ENCODE measurements at regions not wholly inside any gene's neighbourhood (a gene's known extent, or its start where the extent isn't known, plus 50 kb on each side); places are given as distances from the start of the nearest gene placed in this dataset.
"Not testable (repeated sequence)": the region's sequence is repeated elsewhere in the genome, so short reads cannot be mapped to it uniquely, and the experiment has no call there.

GRCh38 chr11:81220146-81220895 lies 1513.3 kb downstream of the FAM181B start:
- Mint-ChIP-seq H3K4me3 (no peak overlapping the region), H3K27me3 (ENCODE audit: low read depth) (no peaks in the 10 kb centered on the region), H3K9me3 (peaks cover 8% of the 10 kb centered on the region), H3K4me1 (ENCODE audit: low read depth) (no peaks in the 10 kb centered on the region), H3K36me3 (ENCODE audit: low read depth) (no peaks in the 10 kb centered on the region), H3K27ac (no peak overlapping the region)

- peaks cover 7% of the 10 kb centered on the region for H3K9me3 Mint-ChIP-seq
- no peaks in the 10 kb centered on the region for H3K4me1 Mint-ChIP-seq (ENCODE audit: low read depth)
- H3K36me3 Mint-ChIP-seq (ENCODE audit: low read depth) = no peaks in the 10 kb centered on the region
- no peaks in the 10 kb centered on the region for H3K27me3 Mint-ChIP-seq (ENCODE audit: low read depth)
- no peak overlapping the region for H3K4me3 Mint-ChIP-seq
- no peak overlapping the region for H3K27ac Mint-ChIP-seq
These were observed 1514.0 kb downstream of the FAM181B start for GRCh38 chr11:81219661-81220060.

- Mint-ChIP-seq H3K4me3 (no peak overlapping the region), H3K27me3 (ENCODE audit: low read depth) (no peaks in the 10 kb centered on the region), H3K36me3 (ENCODE audit: low read depth) (no peaks in the 10 kb centered on the region), H3K4me1 (ENCODE audit: low read depth) (no peaks in the 10 kb centered on the region), H3K9me3 (peaks cover 6% of the 10 kb centered on the region), H3K27ac (no peak overlapping the region)
These were observed 1515.2 kb downstream of the FAM181B start for GRCh38 chr11:81218440-81218839.

DNA sequence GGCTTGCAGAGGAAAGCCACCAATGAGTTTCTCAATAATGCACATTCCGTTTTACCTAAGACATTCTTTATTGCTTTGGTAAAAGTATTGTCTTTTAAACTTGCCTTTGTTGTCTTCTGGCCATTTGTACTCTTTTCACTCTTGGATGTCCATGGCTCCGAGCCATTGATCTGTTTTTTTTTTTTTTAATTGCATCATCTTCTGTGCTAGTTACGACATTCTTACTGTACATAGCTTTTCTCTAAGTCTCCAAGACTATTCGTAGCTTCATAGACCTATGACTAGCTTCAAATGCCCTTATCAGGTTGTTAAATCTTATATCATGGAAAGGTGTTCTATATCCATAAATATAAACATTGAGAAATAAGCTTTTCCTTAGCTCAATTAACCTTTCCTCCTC lies 1522.6 kb downstream of the FAM181B start:
- no peaks in the 10 kb centered on the region for H3K4me1 Mint-ChIP-seq (ENCODE audit: low read depth)
- no peaks in the 10 kb centered on the region for H3K27me3 Mint-ChIP-seq (ENCODE audit: low read depth)
- H3K36me3 Mint-ChIP-seq (ENCODE audit: low read depth) = no peaks in the 10 kb centered on the region
- no peak overlapping the region for H3K27ac Mint-ChIP-seq
- H3K9me3 Mint-ChIP-seq = peaks cover 17% of the 10 kb centered on the region
- no peak overlapping the region for H3K4me3 Mint-ChIP-seq

- H3K4me3 Mint-ChIP-seq = no peak overlapping the region
- H3K4me1 Mint-ChIP-seq (ENCODE audit: low read depth) = no peaks in the 10 kb centered on the region
- peaks cover 8% of the 10 kb centered on the region for H3K9me3 Mint-ChIP-seq
- no peaks in the 10 kb centered on the region for H3K27me3 Mint-ChIP-seq (ENCODE audit: low read depth)
- H3K27ac Mint-ChIP-seq = no peak overlapping the region
- H3K36me3 Mint-ChIP-seq (ENCODE audit: low read depth) = no peaks in the 10 kb centered on the region
These were observed 1526.1 kb downstream of the FAM181B start for GRCh38 chr11:81207421-81208054.

DNA sequence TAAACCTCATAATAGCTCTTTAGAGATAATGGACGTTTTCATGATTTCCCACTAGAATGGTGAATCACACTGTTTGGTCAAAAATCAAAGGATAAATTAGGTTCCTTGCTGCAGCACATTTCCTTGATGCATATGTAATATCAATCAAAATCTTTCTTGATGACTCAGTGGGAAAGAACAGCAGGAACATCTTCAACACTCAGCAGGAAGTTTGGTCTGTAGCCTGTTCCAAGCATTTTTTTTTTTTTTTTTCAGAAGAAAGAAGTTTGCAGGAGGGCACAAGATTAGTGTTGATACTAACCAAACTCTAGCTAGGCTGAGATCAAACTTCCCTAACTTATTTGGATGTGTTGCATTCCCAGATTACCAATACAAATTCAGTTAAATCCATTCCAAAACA lies 1529.8 kb downstream of the FAM181B start:
- no peak overlapping the region for H3K4me3 Mint-ChIP-seq
- no peak overlapping the region for H3K27ac Mint-ChIP-seq
- peaks cover 13% of the 10 kb centered on the region for H3K9me3 Mint-ChIP-seq
- H3K27me3 Mint-ChIP-seq (ENCODE audit: low read depth) = no peaks in the 10 kb centered on the region
- H3K4me1 Mint-ChIP-seq (ENCODE audit: low read depth) = no peaks in the 10 kb centered on the region
- no peaks in the 10 kb centered on the region for H3K36me3 Mint-ChIP-seq (ENCODE audit: low read depth)

GRCh38 chr11:81197396-81197795 lies 1536.3 kb downstream of the FAM181B start:
- Mint-ChIP-seq H3K4me3 (no peak overlapping the region), H3K36me3 (ENCODE audit: low read depth) (no peaks in the 10 kb centered on the region), H3K27ac (no peak overlapping the region), H3K27me3 (ENCODE audit: low read depth) (no peaks in the 10 kb centered on the region), H3K9me3 (peaks cover 15% of the 10 kb centered on the region), H3K4me1 (ENCODE audit: low read depth) (no peaks in the 10 kb centered on the region)

GRCh38 chr11:81192516-81192915 lies 1541.1 kb downstream of the FAM181B start:
- H3K27me3 Mint-ChIP-seq (ENCODE audit: low read depth) = no peaks in the 10 kb centered on the region

GRCh38 chr11:81190546-81190945 lies 1543.1 kb downstream of the FAM181B start:
- Mint-ChIP-seq H3K36me3 (ENCODE audit: low read depth) (no peaks in the 10 kb centered on the region), H3K4me3 (no peak overlapping the region), H3K27ac (no peak overlapping the region), H3K9me3 (peaks cover 6% of the 10 kb centered on the region), H3K27me3 (ENCODE audit: low read depth) (no peaks in the 10 kb centered on the region), H3K4me1 (ENCODE audit: low read depth) (no peaks in the 10 kb centered on the region)

More at GRCh38 chr11:81192516-81192915, 1541.1 kb downstream of the FAM181B start:
- Mint-ChIP-seq H3K27ac (no peak overlapping the region), H3K4me1 (ENCODE audit: low read depth) (no peaks in the 10 kb centered on the region), H3K36me3 (ENCODE audit: low read depth) (no peaks in the 10 kb centered on the region), H3K4me3 (no peak overlapping the region), H3K9me3 (no peaks in the 10 kb centered on the region)

DNA sequence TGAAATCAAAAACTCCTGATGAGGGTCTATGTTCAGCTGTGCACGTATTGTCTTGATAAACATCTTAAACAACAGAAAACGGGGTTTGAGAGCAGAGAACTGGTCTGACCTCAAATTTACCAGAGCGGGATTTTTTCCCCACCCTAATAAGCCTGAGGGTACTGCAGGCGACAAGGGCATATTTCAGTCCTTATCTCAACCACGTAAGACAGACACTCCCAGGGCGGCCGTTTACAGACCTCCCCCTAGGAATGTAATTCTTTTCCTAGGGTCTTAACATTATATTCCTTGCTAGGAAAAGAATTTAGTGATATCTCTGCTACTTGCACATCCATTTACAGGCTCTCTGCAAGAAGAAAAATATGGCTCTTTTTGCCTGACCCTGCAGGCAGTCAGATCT lies 1546.6 kb downstream of the FAM181B start:
- H3K9me3 Mint-ChIP-seq; H3K27ac Mint-ChIP-seq; H3K27me3 Mint-ChIP-seq (ENCODE audit: low read depth); H3K4me1 Mint-ChIP-seq (ENCODE audit: low read depth); H3K4me3 Mint-ChIP-seq; H3K36me3 Mint-ChIP-seq (ENCODE audit: low read depth): not testable (repeated sequence)

DNA sequence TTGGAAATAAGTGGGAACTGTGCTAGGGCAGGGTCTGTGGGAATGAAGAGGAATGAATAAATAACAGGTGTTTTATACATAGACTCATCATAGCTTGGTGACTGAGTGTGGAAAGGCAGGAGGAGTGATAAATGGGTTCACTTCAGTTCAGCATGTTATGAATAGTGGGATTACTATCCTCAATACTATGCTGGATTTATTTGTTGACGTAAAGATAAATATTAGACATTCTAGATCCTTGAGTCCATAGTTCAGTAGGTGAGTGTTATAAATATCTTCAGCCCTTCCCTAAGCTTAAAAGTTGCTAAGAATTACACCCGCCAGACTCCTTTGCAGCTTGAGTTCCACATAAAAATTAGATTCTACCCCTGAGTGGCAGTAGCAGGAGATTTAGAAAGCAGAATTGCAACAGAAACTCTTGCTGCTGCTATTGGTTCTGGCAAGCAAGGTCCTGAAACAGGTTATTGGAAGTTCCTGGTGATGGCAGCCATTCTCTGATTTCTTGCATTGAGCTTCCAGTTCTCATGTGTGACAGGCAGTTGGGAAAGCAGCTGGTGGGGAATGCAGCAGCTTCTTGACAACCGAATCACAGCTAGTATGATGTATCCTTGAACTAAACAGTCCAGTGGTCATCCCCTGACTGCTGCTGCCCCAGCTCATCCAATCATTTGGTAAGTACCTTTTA lies 1558.9 kb downstream of the FAM181B start:
- no peaks in the 10 kb centered on the region for H3K36me3 Mint-ChIP-seq (ENCODE audit: low read depth)
- no peak overlapping the region for H3K27ac Mint-ChIP-seq
- H3K4me3 Mint-ChIP-seq = no peak overlapping the region
- H3K9me3 Mint-ChIP-seq = no peaks in the 10 kb centered on the region
- no peaks in the 10 kb centered on the region for H3K4me1 Mint-ChIP-seq (ENCODE audit: low read depth)
- no peaks in the 10 kb centered on the region for H3K27me3 Mint-ChIP-seq (ENCODE audit: low read depth)

GRCh38 chr11:81165164-81165563 lies 1568.5 kb downstream of the FAM181B start:
- Mint-ChIP-seq H3K27me3 (ENCODE audit: low read depth) (no peaks in the 10 kb centered on the region), H3K9me3 (peaks cover 3% of the 10 kb centered on the region), H3K4me1 (ENCODE audit: low read depth) (no peaks in the 10 kb centered on the region), H3K27ac (no peak overlapping the region), H3K36me3 (ENCODE audit: low read depth) (no peaks in the 10 kb centered on the region), H3K4me3 (no peak overlapping the region)

DNA sequence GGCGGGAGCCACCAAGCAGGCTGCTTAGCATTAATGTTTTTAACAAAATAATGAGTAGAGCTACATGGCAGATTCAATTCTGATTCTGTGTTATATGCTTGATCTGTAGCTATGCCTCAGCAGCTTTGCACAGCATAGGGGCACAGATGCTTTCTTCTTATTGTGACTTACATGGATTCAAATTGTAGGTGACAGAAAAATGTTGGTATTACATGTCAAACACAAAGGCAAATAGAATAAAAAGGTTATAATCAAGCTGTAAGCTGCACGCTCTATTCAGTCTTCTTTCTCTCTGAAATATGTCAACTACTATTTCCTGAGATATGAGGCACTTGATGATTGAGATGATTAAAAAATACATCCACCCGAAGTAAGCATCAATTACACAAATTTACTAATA lies 1573.8 kb downstream of the FAM181B start:
- Mint-ChIP-seq H3K4me1 (ENCODE audit: low read depth) (no peaks in the 10 kb centered on the region), H3K4me3 (no peak overlapping the region), H3K27me3 (ENCODE audit: low read depth) (no peaks in the 10 kb centered on the region), H3K9me3 (no peaks in the 10 kb centered on the region), H3K27ac (no peak overlapping the region), H3K36me3 (ENCODE audit: low read depth) (no peaks in the 10 kb centered on the region)

DNA sequence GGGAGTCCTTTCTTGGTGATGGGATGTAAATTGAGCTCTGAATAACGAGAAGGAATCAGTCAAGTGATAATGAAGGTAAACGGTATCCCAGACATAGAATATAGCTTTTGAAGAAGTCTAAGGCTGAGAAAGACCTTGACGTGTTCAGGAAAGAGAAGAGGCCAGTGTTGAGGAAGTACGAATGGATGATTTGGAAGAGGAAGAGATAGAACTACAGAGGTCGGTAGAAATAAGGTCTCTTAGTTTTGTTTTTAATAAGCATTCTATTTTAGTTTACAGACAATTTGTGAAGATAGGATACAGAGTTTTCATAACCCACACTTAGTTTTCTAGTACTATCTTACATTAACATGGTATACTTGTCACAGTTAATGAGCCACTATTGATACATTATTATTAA lies 1598.1 kb downstream of the FAM181B start:
- H3K27me3 Mint-ChIP-seq (ENCODE audit: low read depth) = no peaks in the 10 kb centered on the region
- H3K36me3 Mint-ChIP-seq (ENCODE audit: low read depth) = no peaks in the 10 kb centered on the region
- no peaks in the 10 kb centered on the region for H3K9me3 Mint-ChIP-seq
- no peak overlapping the region for H3K4me3 Mint-ChIP-seq
- H3K27ac Mint-ChIP-seq = no peak overlapping the region
- no peaks in the 10 kb centered on the region for H3K4me1 Mint-ChIP-seq (ENCODE audit: low read depth)

GRCh38 chr11:81129618-81130017 lies 1604.0 kb downstream of the FAM181B start:
- Mint-ChIP-seq H3K27me3 (ENCODE audit: low read depth) (no peaks in the 10 kb centered on the region), H3K9me3 (no peaks in the 10 kb centered on the region), H3K4me1 (ENCODE audit: low read depth) (no peaks in the 10 kb centered on the region), H3K36me3 (ENCODE audit: low read depth) (no peaks in the 10 kb centered on the region), H3K27ac (no peak overlapping the region), H3K4me3 (no peak overlapping the region)
